Calu3 (cell line): ENCODE measurements at regions not wholly inside any gene's neighbourhood (a gene's known extent, or its start where the extent isn't known, plus 50 kb on each side); places are given as distances from the start of the nearest gene placed in this dataset.

ENCODE experiments used
- BruUV-seq: library from RNA; stranded (reverse); fragments of 400-500 nt; replicated peaks from 2 replicates; lab custom pipeline; 2021; lab: Mats Ljungman, UMichigan
- CTCF ChIA-PET: fragments of 300-600 bp; sonication (Branson Sonifier 250); formaldehyde crosslinking; loops from one replicate; lab custom pipeline; 2022; ENCODE audit warnings: antibody characterized with exemption; lab: Charles Lee
- DNase-seq: peaks from one replicate; pipeline ENCODE4 v3.0.0; 2022
- H3K27ac Mint-ChIP-seq: one replicate; pipeline ENCODE4 v1.8.0; 2022; ENCODE audit warnings: mixed read lengths; ENCODE audit not compliant: unreplicated experiment
- H3K27me3 Mint-ChIP-seq: one replicate; pipeline ENCODE4 v1.8.0; 2022; ENCODE audit warnings: mixed read lengths; ENCODE audit not compliant: unreplicated experiment
- H3K36me3 Mint-ChIP-seq: one replicate; pipeline ENCODE4 v1.8.0; 2022; ENCODE audit warnings: mild to moderate bottlenecking, moderate library complexity, mixed read lengths; ENCODE audit not compliant: insufficient read depth, unreplicated experiment
- H3K4me1 Mint-ChIP-seq: one replicate; pipeline ENCODE4 v1.8.0; 2022; ENCODE audit warnings: mild to moderate bottlenecking, low read depth, mixed read lengths; ENCODE audit not compliant: unreplicated experiment
- H3K4me3 Mint-ChIP-seq: one replicate; pipeline ENCODE4 v1.8.0; 2022; ENCODE audit warnings: mild to moderate bottlenecking, low read depth, moderate library complexity, mixed read lengths; ENCODE audit not compliant: unreplicated experiment
- H3K9me3 Mint-ChIP-seq: one replicate; pipeline ENCODE4 v1.8.0; 2022; ENCODE audit warnings: low read depth, mixed read lengths; ENCODE audit not compliant: unreplicated experiment
- intact Hi-C: fragments of 100-400 bp; cut with micrococcal nuclease; formaldehyde crosslinking; loops from one replicate; pipeline ENCODE4 v1.10.0; 2022; ENCODE audit not compliant: unreplicated experiment
- TF ChIP-seq, protein P1 (sequence below): fragments of 200-600 bp; IDR thresholded peaks from one replicate; pipeline ENCODE4 v1.8.0; 2022; ENCODE audit warnings: antibody characterized with exemption; ENCODE audit not compliant: unreplicated experiment

DNA sequence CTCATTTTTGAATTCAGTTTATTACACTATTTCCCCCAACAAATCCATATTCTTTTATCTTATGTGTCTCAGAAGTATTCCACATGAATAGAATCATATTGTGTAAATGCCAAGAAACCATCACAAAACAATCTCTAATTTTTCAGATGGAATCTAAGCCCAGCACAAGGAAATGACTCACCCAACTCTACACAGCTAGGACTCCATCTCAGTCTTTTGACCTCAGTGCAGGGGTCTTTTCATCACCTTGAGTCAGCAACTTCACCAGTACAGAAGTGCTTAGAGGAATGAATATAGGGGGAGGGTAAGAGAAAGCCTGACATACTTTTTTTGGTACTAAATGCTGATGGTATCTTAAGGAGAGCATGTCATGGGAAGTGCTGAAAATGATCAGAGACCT is 169.3 kb upstream of the LRRN1 start:
- Mint-ChIP-seq H3K4me1 (no peaks in the 10 kb centered on the region), H3K27me3 (no peaks in the 10 kb centered on the region), H3K36me3 (no peaks in the 10 kb centered on the region), H3K9me3 (peaks cover 3% of the 10 kb centered on the region), H3K4me3 (no peak overlapping the region), H3K27ac (no peak overlapping the region)
- TF ChIP-seq, protein P1, sequence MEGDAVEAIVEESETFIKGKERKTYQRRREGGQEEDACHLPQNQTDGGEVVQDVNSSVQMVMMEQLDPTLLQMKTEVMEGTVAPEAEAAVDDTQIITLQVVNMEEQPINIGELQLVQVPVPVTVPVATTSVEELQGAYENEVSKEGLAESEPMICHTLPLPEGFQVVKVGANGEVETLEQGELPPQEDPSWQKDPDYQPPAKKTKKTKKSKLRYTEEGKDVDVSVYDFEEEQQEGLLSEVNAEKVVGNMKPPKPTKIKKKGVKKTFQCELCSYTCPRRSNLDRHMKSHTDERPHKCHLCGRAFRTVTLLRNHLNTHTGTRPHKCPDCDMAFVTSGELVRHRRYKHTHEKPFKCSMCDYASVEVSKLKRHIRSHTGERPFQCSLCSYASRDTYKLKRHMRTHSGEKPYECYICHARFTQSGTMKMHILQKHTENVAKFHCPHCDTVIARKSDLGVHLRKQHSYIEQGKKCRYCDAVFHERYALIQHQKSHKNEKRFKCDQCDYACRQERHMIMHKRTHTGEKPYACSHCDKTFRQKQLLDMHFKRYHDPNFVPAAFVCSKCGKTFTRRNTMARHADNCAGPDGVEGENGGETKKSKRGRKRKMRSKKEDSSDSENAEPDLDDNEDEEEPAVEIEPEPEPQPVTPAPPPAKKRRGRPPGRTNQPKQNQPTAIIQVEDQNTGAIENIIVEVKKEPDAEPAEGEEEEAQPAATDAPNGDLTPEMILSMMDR, result no peak
- intact Hi-C loops, result no loop called here
- BruUV-seq, result no TSS peak
- CTCF ChIA-PET, result no interaction called here
- no peak for DNase-seq

DNA sequence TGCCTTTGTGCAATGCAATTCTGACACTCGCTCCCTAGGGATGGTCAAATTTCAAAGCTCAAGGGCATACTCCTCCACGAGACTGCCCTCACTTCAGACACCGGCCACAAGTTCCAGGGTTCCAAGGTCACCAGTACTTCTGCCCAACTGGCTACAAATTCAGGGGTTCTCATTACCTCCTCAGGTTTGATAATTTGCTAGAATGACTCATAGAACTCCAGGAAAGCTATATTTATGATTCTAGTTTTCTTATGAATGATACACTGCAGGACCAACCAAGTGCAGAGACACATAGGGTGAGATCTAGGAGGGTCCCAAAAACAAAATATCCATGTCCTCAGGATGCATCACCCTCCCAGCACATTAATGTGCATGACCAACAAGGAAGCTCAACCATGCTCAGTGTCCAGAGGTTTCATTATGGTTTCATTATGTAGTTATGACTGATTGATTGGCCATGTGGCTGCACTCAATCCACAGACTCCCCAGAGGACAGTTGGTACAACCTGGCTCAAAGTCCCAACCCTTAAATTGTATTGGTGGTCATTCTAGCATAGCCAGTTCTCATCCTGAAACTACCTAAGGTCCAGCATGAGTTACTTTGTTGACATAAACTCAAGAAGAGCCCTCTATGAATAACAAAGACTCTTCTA is 170.4 kb upstream of the LRRN1 start:
- no TSS peak for BruUV-seq
- peaks cover 3% of the 10 kb centered on the region for H3K9me3 Mint-ChIP-seq
- H3K4me3 Mint-ChIP-seq, result no peak overlapping the region
- intact Hi-C loops, result no loop called here
- no peaks in the 10 kb centered on the region for H3K36me3 Mint-ChIP-seq
- TF ChIP-seq, protein P1, result no peak
- no peak for DNase-seq
- no peak overlapping the region for H3K27ac Mint-ChIP-seq
- H3K27me3 Mint-ChIP-seq, result no peaks in the 10 kb centered on the region
- no peaks in the 10 kb centered on the region for H3K4me1 Mint-ChIP-seq
- CTCF ChIA-PET, result interaction anchor here (0.6 kb wide), 1 partner anchor 37 kb away, joined by 6 read pairs; no protein-coding TSS in a partner anchor

DNA sequence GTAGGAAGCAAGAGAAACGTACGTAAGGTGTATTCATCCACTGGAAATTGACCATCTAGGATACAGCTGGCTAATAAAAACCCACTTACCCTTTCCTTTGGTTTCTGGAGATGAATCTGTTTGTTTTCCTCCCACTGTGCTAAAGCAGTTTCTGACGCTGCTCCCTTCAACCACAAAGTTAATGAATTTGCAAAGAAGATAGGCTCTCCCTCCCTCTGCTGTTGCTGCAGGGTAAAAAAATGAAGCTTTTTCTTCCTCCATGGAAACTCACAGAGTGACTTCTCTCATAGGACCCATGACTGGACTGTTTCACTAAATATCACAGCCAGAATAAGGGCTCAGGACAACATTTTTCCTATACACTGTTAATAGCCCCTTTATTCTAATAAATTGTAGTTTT is 172.1 kb upstream of the LRRN1 start:
- peaks cover 3% of the 10 kb centered on the region for H3K9me3 Mint-ChIP-seq
- CTCF ChIA-PET, result interaction anchor here (1.0 kb wide), 1 partner anchor 73 kb away, joined by 3 read pairs; no protein-coding TSS in a partner anchor

DNA sequence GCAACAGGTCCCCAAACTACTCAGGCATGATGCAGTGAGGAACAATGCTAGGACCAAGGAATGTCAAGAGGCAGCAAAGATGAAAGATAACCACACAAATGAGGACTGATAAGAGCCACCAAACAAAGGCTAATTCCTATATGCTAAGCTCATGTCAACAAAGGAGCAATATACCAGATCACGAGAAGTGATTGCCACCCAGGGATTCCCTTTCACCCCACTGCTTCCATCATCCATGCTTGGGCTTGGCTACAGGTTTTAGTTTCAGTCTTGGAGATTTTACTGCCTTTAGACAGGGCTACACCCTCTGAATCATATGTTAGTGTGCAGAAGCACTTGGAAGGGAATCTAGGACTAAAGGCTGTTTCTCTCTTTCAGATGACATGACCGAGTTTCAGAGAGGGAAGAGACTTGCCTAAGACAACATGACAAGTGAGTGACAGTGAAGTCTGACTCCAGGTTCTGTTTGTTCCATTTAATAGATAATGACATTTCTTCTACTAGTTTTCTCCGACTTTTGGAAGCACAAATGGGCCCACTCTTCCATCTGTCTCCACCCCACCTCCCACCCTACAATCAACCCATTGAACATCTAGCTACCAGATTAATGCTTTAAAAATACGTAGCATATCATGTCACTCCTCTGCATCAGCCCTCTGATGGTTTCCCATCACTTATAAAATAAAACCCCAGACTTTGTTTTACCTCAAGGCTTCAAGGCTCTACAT is 173.5 kb upstream of the LRRN1 start:
- no peaks in the 10 kb centered on the region for H3K36me3 Mint-ChIP-seq
- H3K9me3 Mint-ChIP-seq, result peaks cover 4% of the 10 kb centered on the region
- CTCF ChIA-PET, result interaction anchor here (0.8 kb wide), 1 partner anchor 41 kb away, joined by 3 read pairs; no protein-coding TSS in a partner anchor
- no peaks in the 10 kb centered on the region for H3K4me1 Mint-ChIP-seq
- H3K27me3 Mint-ChIP-seq, result no peaks in the 10 kb centered on the region
- intact Hi-C loops, result no loop called here
- H3K27ac Mint-ChIP-seq, result no peak overlapping the region
- TF ChIP-seq, protein P1, result no peak
- no peak for DNase-seq
- BruUV-seq, result no TSS peak
- no peak overlapping the region for H3K4me3 Mint-ChIP-seq

More for the DNA sequence above, 172.1 kb upstream of the LRRN1 start:
- TF ChIP-seq, protein P1, result no peak
- intact Hi-C loops, result no loop called here
- Mint-ChIP-seq H3K4me3 (no peak overlapping the region), H3K4me1 (no peaks in the 10 kb centered on the region), H3K36me3 (no peaks in the 10 kb centered on the region), H3K27me3 (no peaks in the 10 kb centered on the region), H3K27ac (no peak overlapping the region)
- BruUV-seq, result no TSS peak
- DNase-seq, result no peak
